ENCODE measurements at regions not wholly inside any gene's neighbourhood (a gene's known extent, or its start where the extent isn't known, plus 50 kb on each side); places are given as distances from the start of the nearest gene placed in this dataset.

DNA sequence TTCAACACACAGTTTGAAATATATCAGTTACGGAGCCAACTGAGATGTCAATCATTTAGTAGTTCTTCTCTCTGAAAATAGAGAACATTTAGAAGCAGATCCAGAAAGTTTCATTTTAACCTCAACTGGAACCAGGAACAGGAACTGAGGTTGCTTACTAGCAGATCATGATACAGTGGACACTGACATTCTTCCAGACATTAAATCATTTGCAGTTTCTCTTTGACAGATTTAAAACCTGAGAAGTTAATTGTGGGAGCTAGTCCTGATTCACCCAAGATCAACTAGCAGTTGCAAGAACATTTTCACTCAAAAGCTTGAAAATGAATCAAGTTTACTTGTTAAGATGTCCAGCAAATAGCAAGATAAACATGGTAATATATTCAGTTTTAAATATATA lies 135.4 kb downstream of the SLC17A6 start:
- Mint-ChIP-seq H3K27ac (ENCODE audit: unreplicated experiment) (no peak overlapping the region), H3K4me1 (ENCODE audit: low read depth, unreplicated experiment) (peaks cover 20% of the 10 kb centered on the region), H3K9me3 (ENCODE audit: unreplicated experiment) (no peaks in the 10 kb centered on the region), H3K4me3 (ENCODE audit: unreplicated experiment) (no peak overlapping the region), H3K36me3 (ENCODE audit: unreplicated experiment) (no peaks in the 10 kb centered on the region), H3K27me3 (ENCODE audit: unreplicated experiment) (peaks cover 3% of the 10 kb centered on the region)
- no peak for DNase-seq
- TF ChIP-seq, protein P1, sequence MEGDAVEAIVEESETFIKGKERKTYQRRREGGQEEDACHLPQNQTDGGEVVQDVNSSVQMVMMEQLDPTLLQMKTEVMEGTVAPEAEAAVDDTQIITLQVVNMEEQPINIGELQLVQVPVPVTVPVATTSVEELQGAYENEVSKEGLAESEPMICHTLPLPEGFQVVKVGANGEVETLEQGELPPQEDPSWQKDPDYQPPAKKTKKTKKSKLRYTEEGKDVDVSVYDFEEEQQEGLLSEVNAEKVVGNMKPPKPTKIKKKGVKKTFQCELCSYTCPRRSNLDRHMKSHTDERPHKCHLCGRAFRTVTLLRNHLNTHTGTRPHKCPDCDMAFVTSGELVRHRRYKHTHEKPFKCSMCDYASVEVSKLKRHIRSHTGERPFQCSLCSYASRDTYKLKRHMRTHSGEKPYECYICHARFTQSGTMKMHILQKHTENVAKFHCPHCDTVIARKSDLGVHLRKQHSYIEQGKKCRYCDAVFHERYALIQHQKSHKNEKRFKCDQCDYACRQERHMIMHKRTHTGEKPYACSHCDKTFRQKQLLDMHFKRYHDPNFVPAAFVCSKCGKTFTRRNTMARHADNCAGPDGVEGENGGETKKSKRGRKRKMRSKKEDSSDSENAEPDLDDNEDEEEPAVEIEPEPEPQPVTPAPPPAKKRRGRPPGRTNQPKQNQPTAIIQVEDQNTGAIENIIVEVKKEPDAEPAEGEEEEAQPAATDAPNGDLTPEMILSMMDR (IDR thresholded peaks at IDR 0.05; ENCODE audit: partially characterized antibody, unreplicated experiment): no peak

DNA sequence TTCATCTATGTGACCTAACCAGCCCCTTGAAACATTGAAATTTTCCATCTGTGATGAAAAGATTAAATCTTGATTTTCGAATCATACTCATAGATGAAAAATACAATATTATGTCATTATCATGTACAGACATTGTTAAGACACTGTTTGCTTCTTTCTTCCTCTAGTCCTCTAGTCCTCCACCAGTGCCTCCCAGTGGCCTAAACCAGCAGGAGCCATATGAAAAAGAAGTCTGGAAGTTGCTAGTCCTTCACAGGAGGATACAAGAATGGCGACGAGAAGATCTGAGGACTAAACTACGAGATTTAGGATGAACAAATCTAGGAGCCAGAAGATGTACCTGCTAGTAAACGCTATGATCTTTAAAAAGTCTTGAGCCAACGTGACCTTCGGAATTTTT lies 134.1 kb downstream of the SLC17A6 start:
- Mint-ChIP-seq H3K4me1 (ENCODE audit: low read depth, unreplicated experiment) (peaks cover 23% of the 10 kb centered on the region), H3K9me3 (ENCODE audit: unreplicated experiment) (no peaks in the 10 kb centered on the region), H3K27ac (ENCODE audit: unreplicated experiment) (no peak overlapping the region), H3K4me3 (ENCODE audit: unreplicated experiment) (no peak overlapping the region), H3K36me3 (ENCODE audit: unreplicated experiment) (no peaks in the 10 kb centered on the region), H3K27me3 (ENCODE audit: unreplicated experiment) (peaks cover 3% of the 10 kb centered on the region)
- TF ChIP-seq, protein P1 (IDR thresholded peaks at IDR 0.05; ENCODE audit: partially characterized antibody, unreplicated experiment): no peak
- no peak for DNase-seq

- peaks cover 3% of the 10 kb centered on the region for H3K27me3 Mint-ChIP-seq (ENCODE audit: unreplicated experiment)
- H3K27ac Mint-ChIP-seq (ENCODE audit: unreplicated experiment): no peak overlapping the region
- no peaks in the 10 kb centered on the region for H3K36me3 Mint-ChIP-seq (ENCODE audit: unreplicated experiment)
- peak overlapping the region; percentile 16 for H3K4me3 Mint-ChIP-seq (ENCODE audit: unreplicated experiment)
- H3K4me1 Mint-ChIP-seq (ENCODE audit: low read depth, unreplicated experiment): peaks cover 30% of the 10 kb centered on the region
- DNase-seq: no peak
- TF ChIP-seq, protein P1 (IDR thresholded peaks at IDR 0.05; ENCODE audit: partially characterized antibody, unreplicated experiment): no peak
- H3K9me3 Mint-ChIP-seq (ENCODE audit: unreplicated experiment): no peaks in the 10 kb centered on the region
Measured at GRCh38 chr11:22471385-22471784, 133.2 kb downstream of the SLC17A6 start.

GRCh38 chr11:22467741-22468140 lies 129.6 kb downstream of the SLC17A6 start:
- Mint-ChIP-seq H3K4me3 (ENCODE audit: unreplicated experiment) (no peak overlapping the region), H3K9me3 (ENCODE audit: unreplicated experiment) (no peaks in the 10 kb centered on the region), H3K36me3 (ENCODE audit: unreplicated experiment) (no peaks in the 10 kb centered on the region), H3K27me3 (ENCODE audit: unreplicated experiment) (peaks cover 5% of the 10 kb centered on the region), H3K4me1 (ENCODE audit: low read depth, unreplicated experiment) (peaks cover 43% of the 10 kb centered on the region), H3K27ac (ENCODE audit: unreplicated experiment) (no peak overlapping the region)
- TF ChIP-seq, protein P1 (IDR thresholded peaks at IDR 0.05; ENCODE audit: partially characterized antibody, unreplicated experiment): no peak
- DNase-seq: no peak

GRCh38 chr11:22467248-22467647 lies 129.1 kb downstream of the SLC17A6 start:
- TF ChIP-seq, protein P1 (IDR thresholded peaks at IDR 0.05; ENCODE audit: partially characterized antibody, unreplicated experiment): no peak
- Mint-ChIP-seq H3K27me3 (ENCODE audit: unreplicated experiment) (peaks cover 6% of the 10 kb centered on the region), H3K9me3 (ENCODE audit: unreplicated experiment) (no peaks in the 10 kb centered on the region), H3K4me3 (ENCODE audit: unreplicated experiment) (no peak overlapping the region), H3K36me3 (ENCODE audit: unreplicated experiment) (no peaks in the 10 kb centered on the region), H3K4me1 (ENCODE audit: low read depth, unreplicated experiment) (peaks cover 42% of the 10 kb centered on the region), H3K27ac (ENCODE audit: unreplicated experiment) (no peak overlapping the region)
- DNase-seq: no peak

Measured in glutamatergic neuron (in vitro differentiated cells).